Mucosa of descending colon (tissue), 3 donors: ENCODE measurements at regions not wholly inside any gene's neighbourhood (a gene's known extent, or its start where the extent isn't known, plus 50 kb on each side); places are given as distances from the start of the nearest gene placed in this dataset.

Experiments used
- ATAC-seq: fragments of 200-7000 bp; cut with Tn5 transposase; one replicate; pipeline ENCODE4 v1.9.1; 2020; ENCODE audit warnings: mild to moderate bottlenecking, moderate library complexity
- DNase-seq, 3 donors: peaks; one replicate each; pipeline ENCODE4 v3.0.0-alpha.2; 2020
- H3K36me3 ChIP-seq: fragments of 200-600 bp; one replicate; pipeline ENCODE4 v1.8.0; 2021; ENCODE audit warnings: low read depth, mild to moderate bottlenecking
- H3K4me1 ChIP-seq: fragments of 200-600 bp; one replicate; pipeline ENCODE4 v1.8.0; 2021; ENCODE audit warnings: low read depth, mild to moderate bottlenecking
- H3K4me3 ChIP-seq: fragments of 200-600 bp; one replicate; pipeline ENCODE4 v1.8.0; 2021; ENCODE audit warnings: mild to moderate bottlenecking
- H3K9me3 ChIP-seq: fragments of 200-600 bp; one replicate; pipeline ENCODE4 v1.8.0; 2021; ENCODE audit warnings: mild to moderate bottlenecking
- intact Hi-C, 2 donors: fragments of 100-400 bp; cut with DNase I in 1 of 2; cut with micrococcal nuclease in 1 of 2; formaldehyde crosslinking; loops; one replicate each; pipeline versions ENCODE4 v1.11.0 to v1.11.1; 2022; cut with DNase I, micrococcal nuclease
- TF ChIP-seq, protein P1 (sequence below): fragments of 200-600 bp; IDR thresholded peaks from one replicate; pipeline ENCODE4 v1.8.0; 2022; ENCODE audit warnings: antibody characterized with exemption, mild to moderate bottlenecking
- donor health status: DM: no; HTN: no; CAD: no; lungs with moderate emphysema.
- donor health status: DM: no; HTN: no; CAD: no.
- donor health status: DM: no; HTN: yes; CAD: no.

DNA sequence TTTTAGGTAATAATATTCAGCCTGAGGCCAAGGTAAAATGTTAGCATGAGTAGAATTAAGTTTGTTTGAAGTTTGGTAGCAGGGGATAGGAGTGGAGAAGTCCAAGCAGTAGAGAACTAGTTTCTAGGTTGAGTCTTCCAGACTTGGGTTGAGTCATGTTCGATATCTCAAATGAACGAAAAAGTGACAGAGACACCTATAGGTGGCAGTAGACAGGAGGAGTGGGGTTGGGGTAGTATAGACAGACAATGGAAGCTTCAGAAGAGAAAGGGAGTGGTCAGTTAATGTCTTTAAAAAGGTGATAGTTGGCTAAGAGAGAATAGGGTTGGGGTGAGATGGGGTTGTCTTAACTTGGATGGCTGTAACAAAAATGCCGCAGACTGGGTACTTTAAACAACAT is 58.7 kb upstream of the EMCN start:
- no peak for ATAC-seq
- no peaks in the 10 kb centered on the region for H3K4me1 ChIP-seq
- intact Hi-C loops: no loop called here
- TF ChIP-seq, protein P1, sequence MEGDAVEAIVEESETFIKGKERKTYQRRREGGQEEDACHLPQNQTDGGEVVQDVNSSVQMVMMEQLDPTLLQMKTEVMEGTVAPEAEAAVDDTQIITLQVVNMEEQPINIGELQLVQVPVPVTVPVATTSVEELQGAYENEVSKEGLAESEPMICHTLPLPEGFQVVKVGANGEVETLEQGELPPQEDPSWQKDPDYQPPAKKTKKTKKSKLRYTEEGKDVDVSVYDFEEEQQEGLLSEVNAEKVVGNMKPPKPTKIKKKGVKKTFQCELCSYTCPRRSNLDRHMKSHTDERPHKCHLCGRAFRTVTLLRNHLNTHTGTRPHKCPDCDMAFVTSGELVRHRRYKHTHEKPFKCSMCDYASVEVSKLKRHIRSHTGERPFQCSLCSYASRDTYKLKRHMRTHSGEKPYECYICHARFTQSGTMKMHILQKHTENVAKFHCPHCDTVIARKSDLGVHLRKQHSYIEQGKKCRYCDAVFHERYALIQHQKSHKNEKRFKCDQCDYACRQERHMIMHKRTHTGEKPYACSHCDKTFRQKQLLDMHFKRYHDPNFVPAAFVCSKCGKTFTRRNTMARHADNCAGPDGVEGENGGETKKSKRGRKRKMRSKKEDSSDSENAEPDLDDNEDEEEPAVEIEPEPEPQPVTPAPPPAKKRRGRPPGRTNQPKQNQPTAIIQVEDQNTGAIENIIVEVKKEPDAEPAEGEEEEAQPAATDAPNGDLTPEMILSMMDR: no peak
- H3K4me3 ChIP-seq: no peak overlapping the region
- no peaks in the 10 kb centered on the region for H3K36me3 ChIP-seq
- H3K9me3 ChIP-seq: no peaks in the 10 kb centered on the region
- no peak for DNase-seq

DNA sequence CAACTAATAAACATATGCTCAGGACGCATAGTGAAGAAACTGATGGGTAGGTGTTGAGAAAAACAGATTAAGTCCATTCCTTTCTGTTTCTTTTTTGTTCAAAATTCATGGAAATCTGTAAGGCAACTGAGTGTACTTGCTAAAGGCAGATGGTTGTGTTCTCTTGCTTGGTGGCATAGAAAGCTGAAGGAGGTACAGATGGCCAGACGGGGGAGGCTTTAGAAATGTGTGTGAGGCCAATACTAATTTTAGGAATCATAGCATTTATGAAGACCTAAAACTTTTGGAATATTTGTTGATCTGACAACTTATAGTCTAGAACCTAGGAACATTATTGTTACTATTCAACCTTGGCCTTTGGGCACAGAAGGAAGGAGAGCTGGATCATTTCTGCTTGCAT is 56.8 kb upstream of the EMCN start:
- H3K4me1 ChIP-seq: no peaks in the 10 kb centered on the region
- DNase-seq: no peak
- no peak for ATAC-seq
- no peaks in the 10 kb centered on the region for H3K9me3 ChIP-seq
- intact Hi-C loops: no loop called here
- H3K36me3 ChIP-seq: no peaks in the 10 kb centered on the region
- H3K4me3 ChIP-seq: no peak overlapping the region
- TF ChIP-seq, protein P1: no peak

DNA sequence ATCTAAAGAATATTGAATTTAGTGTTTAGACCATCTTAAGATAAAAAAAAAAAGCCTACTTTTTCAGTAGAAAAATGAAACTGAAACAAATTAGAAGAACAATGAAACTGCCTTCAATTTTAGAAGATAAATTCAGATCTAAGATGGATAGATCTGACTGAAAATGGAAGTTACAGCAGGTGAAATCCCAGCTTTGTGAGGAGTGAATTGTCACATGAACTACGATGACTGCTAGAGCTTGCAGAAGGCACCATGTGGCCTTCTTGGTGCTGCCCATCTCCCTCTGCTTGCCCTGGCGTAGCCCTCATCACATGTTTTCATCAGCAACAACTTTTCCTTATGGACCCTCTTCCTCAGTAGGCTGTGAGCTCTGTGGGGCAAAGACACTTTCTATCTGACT is 51.4 kb upstream of the EMCN start:
- no peaks in the 10 kb centered on the region for H3K9me3 ChIP-seq
- H3K4me1 ChIP-seq: no peaks in the 10 kb centered on the region
- no peak overlapping the region for H3K4me3 ChIP-seq
- intact Hi-C loops: no loop called here
- TF ChIP-seq, protein P1: no peak
- ATAC-seq (no peak), DNase-seq (no peak)
- no peaks in the 10 kb centered on the region for H3K36me3 ChIP-seq
